HG03565 (cell line): ENCODE measurements at regions not wholly inside any gene's neighbourhood (a gene's known extent, or its start where the extent isn't known, plus 50 kb on each side); places are given as distances from the start of the nearest gene placed in this dataset.
"Not testable (repeated sequence)": the region's sequence is repeated elsewhere in the genome, so short reads cannot be mapped to it uniquely, and the experiment has no call there.

Experiments used
- ATAC-seq: cut with Tn5 transposase; IDR thresholded peaks from one replicate; pipeline ENCODE4 v1.9.1; 2021; ENCODE audit warnings: mild to moderate bottlenecking, moderate library complexity; ENCODE audit not compliant: unreplicated experiment

- not testable (repeated sequence) for ATAC-seq
These were observed 619.3 kb downstream of the TMEM121 start for GRCh38 chr14:106145731-106146130.

DNA sequence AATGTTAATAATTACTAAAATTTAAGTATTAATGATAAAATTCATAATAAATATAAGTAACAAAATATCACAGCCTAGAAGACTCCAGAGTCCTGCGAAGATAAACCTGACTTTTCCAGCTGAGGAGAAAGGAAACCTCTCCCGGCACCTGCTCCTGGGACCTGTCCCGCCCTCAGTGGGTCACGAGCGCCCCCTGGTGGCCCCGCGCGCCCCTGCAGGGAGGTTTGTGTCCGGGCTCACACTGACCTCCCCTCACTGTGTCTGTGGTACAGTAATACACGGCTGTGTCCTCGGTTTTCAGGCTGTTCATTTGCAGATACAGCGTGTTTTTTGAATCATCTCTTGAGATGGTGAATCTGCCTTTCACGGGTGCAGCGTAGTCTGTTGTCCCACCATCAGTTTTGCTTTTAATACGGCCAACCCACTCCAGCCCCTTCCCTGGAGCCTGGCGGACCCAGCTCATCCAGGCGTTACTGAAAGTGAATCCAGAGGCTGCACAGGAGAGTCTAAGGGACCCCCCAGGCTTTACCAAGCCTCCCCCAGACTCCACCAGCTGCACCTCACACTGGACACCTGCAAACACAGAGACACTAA lies 627.1 kb downstream of the TMEM121 start:
- ATAC-seq, result not testable (repeated sequence)

DNA sequence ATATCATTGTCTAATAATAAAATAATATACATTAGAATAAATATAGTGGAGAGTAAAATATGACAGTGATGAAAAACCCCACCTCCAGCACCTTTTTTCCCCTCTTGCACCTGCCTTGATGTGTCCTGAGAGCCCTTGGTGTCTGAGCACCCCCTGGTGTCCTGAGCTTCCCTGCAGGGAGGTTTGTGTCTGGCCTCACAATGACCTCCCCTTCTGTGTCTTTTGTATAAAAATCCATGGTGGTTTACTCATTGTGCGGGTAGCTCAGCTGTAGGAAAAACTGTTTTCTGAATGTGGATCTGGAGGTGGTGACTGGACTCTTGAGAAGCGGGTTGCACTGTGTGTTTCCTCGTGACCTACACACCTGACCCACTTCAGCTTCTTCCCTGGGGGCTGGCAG lies 636.9 kb downstream of the TMEM121 start:
- ATAC-seq, result no peak

- ATAC-seq, result not testable (repeated sequence)
These were observed 637.4 kb downstream of the TMEM121 start for GRCh38 chr14:106163812-106164211.

DNA sequence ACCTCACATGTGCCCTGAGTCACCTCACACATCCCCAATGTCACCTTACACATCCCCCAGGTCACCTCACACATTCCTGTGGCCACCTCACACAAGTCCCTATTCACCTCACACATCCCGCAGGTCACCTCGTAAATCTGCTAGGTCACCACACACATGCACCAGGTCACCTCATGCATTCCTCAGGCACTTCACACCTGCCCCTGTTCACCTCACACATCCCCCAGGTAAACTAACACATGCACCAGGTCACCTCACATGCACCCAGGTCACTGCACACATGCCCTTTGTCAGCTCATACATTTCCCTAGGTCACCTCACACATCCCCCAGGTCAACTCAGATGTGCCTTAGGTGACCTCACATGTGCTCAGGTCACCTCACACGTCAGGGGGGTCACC lies 639.8 kb downstream of the TMEM121 start:
- ATAC-seq, result no peak

DNA sequence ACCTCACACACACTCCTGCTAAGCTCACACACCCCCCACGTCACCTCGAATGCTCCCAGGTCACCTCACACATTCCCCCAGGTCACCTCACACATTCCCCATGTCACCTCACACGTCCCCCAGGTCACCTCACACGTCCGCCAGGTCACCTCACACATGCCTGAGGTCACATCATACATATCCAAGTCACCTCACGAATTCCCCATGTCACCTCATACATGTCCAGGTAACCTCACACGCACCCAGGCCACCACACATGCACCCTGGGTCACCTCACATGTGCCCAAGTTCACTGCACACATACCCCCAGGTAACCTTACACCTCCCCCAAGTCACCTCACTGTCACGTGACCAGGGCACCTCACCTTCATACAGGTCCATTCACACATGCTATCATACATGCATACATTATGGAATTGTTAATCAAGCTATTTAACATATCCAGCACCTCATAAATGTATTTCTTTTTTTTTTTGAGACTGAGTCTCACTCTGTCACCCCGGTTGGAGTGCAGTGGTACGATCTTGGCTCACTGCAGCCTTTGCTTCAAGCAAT lies 640.3 kb downstream of the TMEM121 start:
- no peak for ATAC-seq

- not testable (repeated sequence) for ATAC-seq
These were observed 643.8 kb downstream of the TMEM121 start for GRCh38 chr14:106170163-106170658.

GRCh38 chr14:106174206-106174605 lies 647.8 kb downstream of the TMEM121 start:
- no peak for ATAC-seq

DNA sequence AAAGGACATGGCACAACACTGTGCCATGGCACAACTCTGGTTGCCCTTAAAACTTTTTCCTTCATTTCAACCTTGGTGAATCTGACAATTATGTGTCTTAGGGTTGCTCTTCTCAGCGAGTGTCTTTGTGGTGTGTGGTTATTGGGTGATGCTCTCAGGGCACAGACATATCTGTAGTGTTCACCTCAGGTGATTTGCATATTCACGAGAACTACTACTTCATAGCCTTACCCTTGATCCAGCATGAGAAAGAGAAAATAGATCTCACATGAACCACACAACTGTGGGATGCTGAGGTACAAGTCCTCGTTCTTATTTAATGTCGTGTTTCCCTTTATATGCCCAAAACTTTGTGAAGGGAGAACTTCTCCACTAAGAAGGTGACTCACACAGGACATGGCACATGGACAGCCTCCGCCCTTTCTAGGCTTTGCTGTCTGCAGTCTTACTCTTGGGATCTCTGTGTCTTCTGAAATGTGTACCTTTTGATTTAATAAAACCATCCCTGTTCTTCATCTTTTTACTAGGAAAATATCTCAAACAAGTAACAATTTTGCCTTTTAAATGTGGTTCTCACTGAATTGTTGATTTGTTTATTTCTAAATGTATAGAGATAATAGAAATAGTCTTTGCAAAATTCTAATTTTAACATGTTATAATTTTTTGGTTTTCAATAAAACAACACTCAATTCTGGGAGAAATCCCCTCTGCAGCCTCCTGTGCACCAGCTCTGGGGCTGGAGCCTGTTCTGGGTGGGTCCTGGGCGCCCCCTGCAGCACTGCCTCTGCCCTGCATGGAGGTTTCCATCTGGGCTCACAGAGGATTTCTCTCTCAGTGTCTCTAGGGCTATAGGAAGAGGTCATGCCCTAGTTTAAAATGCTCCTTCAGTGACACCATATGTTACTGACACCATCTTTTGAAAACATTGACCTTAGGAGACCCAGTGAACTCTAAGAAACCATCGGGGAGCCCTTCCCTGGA lies 651.2 kb downstream of the TMEM121 start:
- ATAC-seq, result not testable (repeated sequence)

DNA sequence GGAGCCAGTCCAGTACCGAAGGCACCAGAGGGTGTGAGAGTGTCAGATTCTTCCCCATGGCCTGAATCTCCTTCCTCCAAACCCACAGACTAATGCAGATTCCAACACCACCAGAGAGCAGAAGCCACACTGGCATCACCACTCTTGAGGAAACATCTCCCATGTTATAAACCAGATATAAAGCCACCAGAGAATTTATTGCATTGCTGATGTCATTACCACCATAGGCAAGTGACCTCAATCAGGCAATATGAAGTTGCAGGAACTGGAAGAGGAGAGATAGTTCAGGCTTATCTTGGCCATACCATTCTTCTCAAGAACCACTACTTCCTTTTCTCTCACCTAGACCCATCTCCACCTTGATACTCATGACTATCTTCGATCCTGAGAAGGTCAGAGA lies 653.4 kb downstream of the TMEM121 start:
- ATAC-seq, result no peak

DNA sequence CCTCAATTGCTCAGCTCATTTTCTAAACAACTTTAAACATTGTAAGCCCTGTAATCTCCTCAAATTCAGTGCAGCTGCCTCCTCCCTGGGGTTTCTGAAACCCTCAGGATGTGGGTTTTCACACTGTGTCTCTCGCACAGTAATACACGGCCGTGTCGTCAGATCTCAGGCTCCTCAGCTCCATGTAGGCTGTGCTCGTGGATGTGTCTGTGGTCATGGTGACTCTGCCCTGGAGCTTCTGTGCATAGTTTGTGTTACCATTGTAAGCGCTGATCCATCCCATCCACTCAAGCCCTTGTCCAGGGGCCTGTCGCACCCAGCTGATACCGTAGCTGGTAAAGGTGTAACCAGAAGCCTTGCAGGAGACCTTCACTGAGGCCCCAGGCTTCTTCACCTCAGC lies 658.4 kb downstream of the TMEM121 start:
- not testable (repeated sequence) for ATAC-seq

GRCh38 chr14:106185174-106185836 lies 658.9 kb downstream of the TMEM121 start:
- not testable (repeated sequence) for ATAC-seq

DNA sequence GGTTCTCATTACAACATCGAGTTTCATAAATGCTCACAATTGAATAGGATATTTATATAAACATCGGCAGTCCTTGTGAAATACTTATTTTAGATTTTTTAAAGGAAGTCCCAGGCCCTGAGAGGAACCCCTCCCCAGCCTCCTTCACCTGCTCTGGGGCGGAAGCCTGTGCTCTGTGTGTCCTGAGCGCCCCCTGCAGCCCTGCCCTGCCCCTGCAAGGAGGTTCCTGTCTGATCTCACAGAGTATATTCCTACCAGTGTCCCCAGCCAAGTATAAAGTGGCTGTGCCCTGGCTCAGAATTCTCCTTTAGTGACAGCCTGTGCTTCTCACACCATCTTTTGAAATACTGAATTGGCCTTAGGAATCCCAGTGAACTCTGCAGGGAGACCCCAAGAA lies 659.5 kb downstream of the TMEM121 start:
- ATAC-seq, result no peak

DNA sequence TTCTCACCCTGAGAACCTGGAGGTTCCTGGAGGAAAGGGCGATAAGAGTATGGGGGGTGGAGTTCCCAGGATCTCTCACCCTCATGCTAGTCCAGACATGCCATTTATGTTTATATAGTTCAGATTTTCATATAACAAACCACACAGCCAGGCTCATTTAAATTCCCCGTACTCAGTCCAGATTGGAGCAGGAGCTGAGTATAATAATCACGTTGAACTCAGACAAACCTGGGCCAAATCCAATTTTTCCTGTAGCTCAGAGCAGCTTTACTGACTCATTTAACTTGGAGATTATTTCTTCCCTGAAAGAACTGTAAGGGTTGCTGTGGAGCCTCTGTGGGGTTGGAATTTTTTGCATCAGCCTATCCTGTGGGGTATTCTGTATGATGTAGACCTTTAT lies 660.8 kb downstream of the TMEM121 start:
- no peak for ATAC-seq

DNA sequence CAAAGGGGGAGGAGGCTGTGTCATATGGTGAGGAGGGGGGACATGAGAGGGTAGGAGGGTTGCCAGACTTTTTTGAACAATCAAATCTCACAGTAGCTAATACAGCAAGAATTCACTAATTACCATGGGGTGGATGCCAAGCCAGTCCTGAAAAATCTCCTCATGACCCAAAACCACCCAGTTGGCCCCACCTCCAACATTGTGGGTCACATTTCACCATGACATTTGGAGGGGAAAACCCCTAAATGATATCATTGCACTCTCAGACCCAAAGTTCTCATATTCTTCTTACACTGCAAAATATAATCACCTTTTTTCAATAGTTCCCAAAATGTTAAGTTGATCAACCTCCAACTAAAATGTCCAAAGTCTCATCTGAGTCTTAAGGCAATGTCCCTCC lies 666.3 kb downstream of the TMEM121 start:
- ATAC-seq, result not testable (repeated sequence)

- not testable (repeated sequence) for ATAC-seq
These were observed 670.1 kb downstream of the TMEM121 start for GRCh38 chr14:106196459-106196858.

DNA sequence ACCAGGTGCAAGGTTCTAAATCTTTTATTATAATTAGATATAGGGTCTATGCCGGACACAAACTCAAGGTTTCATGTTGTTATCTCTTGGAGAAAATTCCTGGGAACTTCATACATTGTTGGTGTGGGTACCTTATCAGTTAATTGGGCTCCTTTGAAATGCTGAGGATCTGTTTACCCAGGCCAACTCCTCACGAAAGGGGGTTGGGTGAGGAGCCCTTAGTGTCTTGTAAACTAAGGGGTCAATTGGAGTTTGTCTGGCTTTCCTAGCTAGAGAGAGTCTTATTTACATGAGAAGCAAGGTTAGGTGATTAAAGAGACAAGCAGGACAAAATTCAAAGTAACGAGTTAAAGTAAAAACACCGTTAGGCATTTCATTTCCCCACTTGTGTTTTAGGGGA lies 670.9 kb downstream of the TMEM121 start:
- not testable (repeated sequence) for ATAC-seq

DNA sequence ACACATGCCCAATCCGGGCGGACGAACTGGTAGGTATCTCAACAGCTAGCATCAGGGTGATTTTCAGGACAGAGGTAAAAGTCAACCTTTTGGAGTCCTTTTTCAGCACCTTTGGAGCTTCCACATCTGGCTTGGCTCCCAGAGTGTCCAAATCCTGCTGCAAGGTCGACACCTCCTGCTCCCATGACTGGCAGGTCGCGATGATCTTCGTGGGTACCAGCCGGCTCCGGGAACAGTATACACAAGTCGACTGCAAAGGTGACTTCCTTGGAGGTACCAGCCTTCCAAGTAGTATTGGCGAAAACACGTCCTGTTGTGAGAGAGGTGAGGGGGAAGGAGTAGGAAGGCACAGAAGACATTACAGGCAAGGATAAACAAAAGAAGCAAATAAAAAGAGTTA lies 672.7 kb downstream of the TMEM121 start:
- no peak for ATAC-seq

GRCh38 chr14:106200541-106201315 lies 674.3 kb downstream of the TMEM121 start:
- ATAC-seq, result no peak

- no peak for ATAC-seq
These were observed 675.0 kb downstream of the TMEM121 start for GRCh38 chr14:106201376-106201775.
